Astrocyte of the spinal cord (primary cell): ENCODE measurements at regions not wholly inside any gene's neighbourhood (a gene's known extent, or its start where the extent isn't known, plus 50 kb on each side); places are given as distances from the start of the nearest gene placed in this dataset.

Source experiments
- DNase-seq: peaks from one replicate; pipeline ENCODE4 v3.0.0; 2011; ENCODE audit warnings: low read depth, low spot score
- H3K4me3 ChIP-seq: 2 replicates; pipeline ENCODE4 v1.5.1; 2011; ENCODE audit warnings: low read depth, mild to moderate bottlenecking, low read length, moderate library complexity
- in situ Hi-C: cut with HindIII; loops from 2 replicates; pipeline ENCODE4 v1.10.0; 2017; ENCODE audit warnings: low sequenced_read_pairs
- TF ChIP-seq, protein P1 (sequence below): IDR thresholded peaks from 2 replicates; pipeline ENCODE4 v1.5.1; 2012; ENCODE audit warnings: low read depth, mild to moderate bottlenecking, low read length, inconsistent platforms

DNA sequence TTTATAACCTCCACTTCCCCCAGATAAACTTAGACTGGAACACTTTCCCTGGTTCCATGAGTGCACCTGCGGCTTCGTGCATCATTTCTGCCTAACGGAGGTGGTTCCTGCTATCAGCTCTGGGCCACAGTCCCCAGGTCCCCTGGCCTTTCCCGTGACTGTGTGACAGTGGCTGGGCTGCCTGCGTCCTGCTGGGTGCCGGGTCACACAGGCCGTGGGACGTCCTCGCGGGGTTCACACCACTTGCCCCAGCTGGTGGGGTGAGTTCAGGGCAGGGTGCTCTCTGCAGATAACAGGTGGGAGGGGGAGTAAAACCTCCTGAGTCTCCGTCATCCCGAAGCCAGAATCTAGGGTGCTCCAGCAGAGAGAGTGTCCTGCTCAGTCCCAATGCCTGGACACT lies 58.7 kb upstream of the CFAP46 start:
- in situ Hi-C loops, result no loop called here
- TF ChIP-seq, protein P1, sequence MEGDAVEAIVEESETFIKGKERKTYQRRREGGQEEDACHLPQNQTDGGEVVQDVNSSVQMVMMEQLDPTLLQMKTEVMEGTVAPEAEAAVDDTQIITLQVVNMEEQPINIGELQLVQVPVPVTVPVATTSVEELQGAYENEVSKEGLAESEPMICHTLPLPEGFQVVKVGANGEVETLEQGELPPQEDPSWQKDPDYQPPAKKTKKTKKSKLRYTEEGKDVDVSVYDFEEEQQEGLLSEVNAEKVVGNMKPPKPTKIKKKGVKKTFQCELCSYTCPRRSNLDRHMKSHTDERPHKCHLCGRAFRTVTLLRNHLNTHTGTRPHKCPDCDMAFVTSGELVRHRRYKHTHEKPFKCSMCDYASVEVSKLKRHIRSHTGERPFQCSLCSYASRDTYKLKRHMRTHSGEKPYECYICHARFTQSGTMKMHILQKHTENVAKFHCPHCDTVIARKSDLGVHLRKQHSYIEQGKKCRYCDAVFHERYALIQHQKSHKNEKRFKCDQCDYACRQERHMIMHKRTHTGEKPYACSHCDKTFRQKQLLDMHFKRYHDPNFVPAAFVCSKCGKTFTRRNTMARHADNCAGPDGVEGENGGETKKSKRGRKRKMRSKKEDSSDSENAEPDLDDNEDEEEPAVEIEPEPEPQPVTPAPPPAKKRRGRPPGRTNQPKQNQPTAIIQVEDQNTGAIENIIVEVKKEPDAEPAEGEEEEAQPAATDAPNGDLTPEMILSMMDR, result no peak
- no peak overlapping the region for H3K4me3 ChIP-seq
- no peak for DNase-seq

DNA sequence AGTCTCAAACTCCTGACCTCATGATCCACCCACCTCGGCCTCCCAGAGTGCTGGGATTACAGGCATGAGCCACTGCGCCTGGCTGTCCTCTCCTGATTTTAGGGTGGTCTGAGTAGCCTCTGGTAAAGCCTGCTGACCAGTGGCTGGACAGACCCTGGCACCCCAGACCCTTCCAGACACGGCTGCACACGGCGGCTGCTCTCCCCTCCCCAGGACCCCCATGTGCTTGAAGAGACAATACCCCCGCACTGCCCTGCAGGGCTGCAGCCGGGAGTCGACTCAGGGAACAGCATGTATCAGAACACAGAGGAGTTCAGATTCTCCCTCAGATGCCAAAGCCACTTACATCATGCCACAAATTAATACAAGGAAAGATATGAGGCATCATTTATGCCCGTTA lies 58.3 kb upstream of the CFAP46 start:
- in situ Hi-C loops, result no loop called here
- no peak overlapping the region for H3K4me3 ChIP-seq
- DNase-seq, result no peak
- TF ChIP-seq, protein P1, result no peak

DNA sequence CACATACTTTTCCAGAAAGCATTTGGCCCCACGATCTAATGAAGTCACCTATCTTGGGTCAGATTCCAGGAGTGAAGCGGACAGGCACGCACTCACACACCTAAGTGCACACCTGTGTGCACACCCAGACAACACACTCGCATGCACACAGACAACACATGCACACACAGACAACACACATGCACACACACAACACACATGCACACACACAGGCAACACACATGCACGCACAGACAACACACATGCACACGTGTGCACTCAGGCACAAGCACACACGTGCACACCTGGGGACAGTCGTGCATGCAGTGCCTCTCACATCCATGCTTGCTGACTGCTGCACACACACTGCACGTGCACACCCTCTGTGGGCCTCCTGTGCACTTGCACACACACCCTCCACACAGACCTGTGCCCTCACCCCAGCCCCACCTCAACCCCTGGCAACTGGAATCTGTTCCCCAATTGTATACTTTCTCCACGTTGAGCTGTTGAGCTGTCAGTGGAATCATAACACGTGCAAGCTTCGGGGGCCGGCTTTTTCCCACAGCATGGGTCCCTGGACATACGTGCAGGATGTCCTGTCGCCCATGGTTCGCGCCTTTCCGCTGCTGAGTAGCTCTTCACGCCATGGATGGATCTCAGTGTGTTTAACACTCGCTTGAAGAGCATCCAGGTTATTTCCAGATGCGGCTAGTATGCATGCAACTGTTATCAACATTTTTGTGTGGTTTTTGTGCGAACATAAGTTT lies 55.3 kb upstream of the CFAP46 start:
- no peak overlapping the region for H3K4me3 ChIP-seq
- TF ChIP-seq, protein P1, result no peak
- DNase-seq, result no peak
- in situ Hi-C loops, result no loop called here

DNA sequence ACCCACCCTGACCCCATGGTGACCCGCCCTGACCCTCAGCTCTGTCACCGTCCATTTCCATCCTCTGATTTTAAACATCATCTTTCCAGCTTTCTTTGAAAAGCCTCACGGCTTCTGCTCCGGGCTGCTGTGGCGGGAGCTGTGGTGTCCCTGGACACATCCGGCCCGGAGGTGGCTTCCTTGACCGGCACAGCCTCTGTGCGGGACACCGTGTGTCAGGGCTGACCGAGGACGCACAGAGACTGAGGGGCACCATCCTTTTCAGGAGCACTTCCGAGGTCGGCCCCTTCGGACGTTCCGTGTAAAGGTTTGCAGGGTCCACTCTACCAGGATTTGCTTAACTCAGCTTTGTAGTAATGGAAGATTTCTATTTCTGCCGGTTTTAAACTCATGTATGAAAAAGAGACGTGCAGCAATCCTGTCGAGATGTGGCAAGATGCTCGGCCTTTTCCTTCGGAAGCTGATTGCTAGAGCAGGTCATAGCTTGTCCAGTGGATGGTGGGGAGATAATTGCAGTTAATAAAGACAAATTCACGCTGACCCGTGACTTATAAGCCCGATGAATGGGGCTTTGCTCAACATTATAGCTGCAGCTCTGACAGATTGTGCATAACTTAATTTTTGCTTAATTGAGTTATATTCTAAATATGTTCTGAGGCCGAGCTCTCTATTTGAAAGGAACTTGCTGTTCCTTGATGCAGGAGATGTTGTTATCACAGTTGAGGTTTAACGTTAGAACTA lies 54.4 kb upstream of the CFAP46 start:
- H3K4me3 ChIP-seq, result no peak overlapping the region
- TF ChIP-seq, protein P1, result no peak
- no peak for DNase-seq
- in situ Hi-C loops, result no loop called here

DNA sequence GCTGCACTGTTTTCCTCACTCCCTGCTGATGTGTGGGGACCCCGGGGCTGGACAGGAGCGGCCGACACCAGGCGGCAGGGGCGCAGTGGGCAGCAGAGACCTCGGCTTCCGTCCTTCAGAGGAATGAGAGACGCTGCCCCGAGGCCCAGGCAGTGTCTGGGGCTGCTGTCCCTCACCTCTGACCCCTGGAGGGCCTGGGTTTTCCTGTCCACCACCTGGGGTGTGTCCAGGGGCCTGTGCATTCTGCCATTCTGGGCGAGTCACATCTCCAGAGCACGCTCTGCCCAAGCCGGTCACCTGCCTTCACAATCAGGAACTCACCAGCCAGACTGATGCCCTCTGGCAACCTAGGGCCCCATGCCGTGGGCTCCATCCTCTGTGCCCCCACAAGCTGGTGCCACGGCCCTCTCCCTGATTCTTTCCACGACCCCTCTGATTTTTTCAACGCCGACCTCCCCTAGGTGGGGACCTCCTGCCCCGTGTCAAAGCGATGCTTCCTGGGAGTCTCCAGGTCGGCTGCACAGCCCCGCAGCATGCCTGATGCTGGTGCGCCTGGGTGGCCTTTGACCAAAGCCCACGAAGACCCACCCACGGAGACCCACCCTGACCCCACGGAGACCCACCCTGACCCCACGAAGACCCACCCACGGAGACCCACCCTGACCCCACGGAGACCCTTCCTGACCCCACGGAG lies 53.7 kb upstream of the CFAP46 start:
- H3K4me3 ChIP-seq, result no peak overlapping the region
- no peak for DNase-seq
- TF ChIP-seq, protein P1, result no peak
- in situ Hi-C loops, result no loop called here

DNA sequence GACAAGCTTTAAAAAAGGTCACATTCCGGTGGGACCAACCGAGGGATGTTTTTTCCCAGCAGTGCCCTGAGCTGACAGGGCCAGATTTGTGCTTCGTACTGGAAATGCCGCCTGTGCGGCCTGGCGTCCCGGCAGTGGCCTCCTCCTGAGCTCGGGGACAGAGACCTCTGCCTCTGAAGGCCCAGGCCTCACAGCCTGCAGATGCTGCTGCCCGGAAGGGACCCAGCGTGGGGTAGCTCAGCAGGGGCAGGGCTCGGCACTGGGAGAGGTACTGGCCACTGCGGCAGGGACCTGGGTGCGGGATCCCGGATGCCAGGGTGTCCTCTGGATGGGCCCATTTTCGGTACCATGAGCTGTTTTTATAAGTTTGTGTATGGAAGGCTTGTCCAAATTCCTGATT lies 52.4 kb upstream of the CFAP46 start:
- no peak overlapping the region for H3K4me3 ChIP-seq
- DNase-seq, result no peak
- in situ Hi-C loops, result no loop called here
- TF ChIP-seq, protein P1, result no peak
